ENCODE measurements at regions not wholly inside any gene's neighbourhood (a gene's known extent, or its start where the extent isn't known, plus 50 kb on each side); places are given as distances from the start of the nearest gene placed in this dataset.

DNA sequence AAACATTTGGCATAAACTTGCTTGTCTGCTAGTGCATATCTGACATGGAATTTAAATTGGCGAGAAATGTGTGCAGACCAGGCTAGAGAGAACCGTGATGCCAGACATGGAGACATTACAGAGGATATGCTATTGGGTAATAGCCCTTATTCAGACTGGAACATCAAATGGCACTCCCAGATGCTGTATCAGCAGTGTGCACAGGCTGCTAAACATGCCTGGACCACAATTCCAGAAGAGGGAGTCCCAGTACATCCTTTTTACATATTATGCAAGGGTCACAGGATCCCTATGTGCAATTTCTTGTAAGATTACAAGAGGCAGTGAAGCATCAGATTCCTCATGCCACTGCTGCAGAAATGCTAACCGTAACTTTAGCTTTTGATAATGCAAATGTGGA lies 354.5 kb upstream of the FOXG1 start:
- TF ChIP-seq, protein P1, sequence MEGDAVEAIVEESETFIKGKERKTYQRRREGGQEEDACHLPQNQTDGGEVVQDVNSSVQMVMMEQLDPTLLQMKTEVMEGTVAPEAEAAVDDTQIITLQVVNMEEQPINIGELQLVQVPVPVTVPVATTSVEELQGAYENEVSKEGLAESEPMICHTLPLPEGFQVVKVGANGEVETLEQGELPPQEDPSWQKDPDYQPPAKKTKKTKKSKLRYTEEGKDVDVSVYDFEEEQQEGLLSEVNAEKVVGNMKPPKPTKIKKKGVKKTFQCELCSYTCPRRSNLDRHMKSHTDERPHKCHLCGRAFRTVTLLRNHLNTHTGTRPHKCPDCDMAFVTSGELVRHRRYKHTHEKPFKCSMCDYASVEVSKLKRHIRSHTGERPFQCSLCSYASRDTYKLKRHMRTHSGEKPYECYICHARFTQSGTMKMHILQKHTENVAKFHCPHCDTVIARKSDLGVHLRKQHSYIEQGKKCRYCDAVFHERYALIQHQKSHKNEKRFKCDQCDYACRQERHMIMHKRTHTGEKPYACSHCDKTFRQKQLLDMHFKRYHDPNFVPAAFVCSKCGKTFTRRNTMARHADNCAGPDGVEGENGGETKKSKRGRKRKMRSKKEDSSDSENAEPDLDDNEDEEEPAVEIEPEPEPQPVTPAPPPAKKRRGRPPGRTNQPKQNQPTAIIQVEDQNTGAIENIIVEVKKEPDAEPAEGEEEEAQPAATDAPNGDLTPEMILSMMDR (IDR thresholded peaks at IDR 0.05), result no peak
- TF ChIP-seq POLR2A (IDR thresholded peaks at IDR 0.05), result no peak

Measured in heart left ventricle (tissue), 13 donors.